ENCODE measurements at regions not wholly inside any gene's neighbourhood (a gene's known extent, or its start where the extent isn't known, plus 50 kb on each side); places are given as distances from the start of the nearest gene placed in this dataset.

- no peak for DNase-seq
These were observed 336.6 kb downstream of the SMAD2 start for GRCh38 chr18:47593744-47594472.

- no peak for DNase-seq
These were observed 339.0 kb downstream of the SMAD2 start for GRCh38 chr18:47591429-47591828.

- peak; percentile 21 for DNase-seq
These were observed 336.1 kb upstream of the SKOR2 start for GRCh38 chr18:47587587-47587986.

GRCh38 chr18:47586418-47587070 is 335.1 kb upstream of the SKOR2 start:
- DNase-seq, result no peak

- no peak for DNase-seq
These were observed 334.5 kb upstream of the SKOR2 start for GRCh38 chr18:47585914-47586313.

GRCh38 chr18:47585136-47585535 is 333.7 kb upstream of the SKOR2 start:
- no peak for DNase-seq

- no peak for DNase-seq
These were observed 330.6 kb upstream of the SKOR2 start for GRCh38 chr18:47582093-47582492.

GRCh38 chr18:47577520-47577919 is 326.1 kb upstream of the SKOR2 start:
- no peak for DNase-seq

- peak; percentile 36 for DNase-seq
These were observed 323.5 kb upstream of the SKOR2 start for GRCh38 chr18:47574966-47575365.

- no peak for DNase-seq
These were observed 320.5 kb upstream of the SKOR2 start for GRCh38 chr18:47571957-47572356.

GRCh38 chr18:47566809-47567208 is 315.3 kb upstream of the SKOR2 start:
- no peak for DNase-seq

- no peak for DNase-seq
These were observed 309.6 kb upstream of the SKOR2 start for GRCh38 chr18:47560723-47561715.

GRCh38 chr18:47558110-47558750 is 306.8 kb upstream of the SKOR2 start:
- peak; percentile 21 for DNase-seq

GRCh38 chr18:47557160-47557559 is 305.7 kb upstream of the SKOR2 start:
- no peak for DNase-seq

- DNase-seq, result no peak
These were observed 301.3 kb upstream of the SKOR2 start for GRCh38 chr18:47552783-47553182.

GRCh38 chr18:47550611-47551010 is 299.2 kb upstream of the SKOR2 start:
- no peak for DNase-seq

- no peak for DNase-seq
These were observed 297.6 kb upstream of the SKOR2 start for GRCh38 chr18:47549021-47549540.

- DNase-seq, result no peak
These were observed 296.2 kb upstream of the SKOR2 start for GRCh38 chr18:47547539-47548202.

- no peak for DNase-seq
These were observed 294.2 kb upstream of the SKOR2 start for GRCh38 chr18:47545613-47546012.

GRCh38 chr18:47543080-47543479 is 291.6 kb upstream of the SKOR2 start:
- no peak for DNase-seq

GRCh38 chr18:47542551-47542950 is 291.1 kb upstream of the SKOR2 start:
- no peak for DNase-seq

- DNase-seq, result no peak
These were observed 280.3 kb upstream of the SKOR2 start for GRCh38 chr18:47531717-47532116.

Measured in NCI-H2029 (cell line).